ENCODE measurements at regions not wholly inside any gene's neighbourhood (a gene's known extent, or its start where the extent isn't known, plus 50 kb on each side); places are given as distances from the start of the nearest gene placed in this dataset.

DNA sequence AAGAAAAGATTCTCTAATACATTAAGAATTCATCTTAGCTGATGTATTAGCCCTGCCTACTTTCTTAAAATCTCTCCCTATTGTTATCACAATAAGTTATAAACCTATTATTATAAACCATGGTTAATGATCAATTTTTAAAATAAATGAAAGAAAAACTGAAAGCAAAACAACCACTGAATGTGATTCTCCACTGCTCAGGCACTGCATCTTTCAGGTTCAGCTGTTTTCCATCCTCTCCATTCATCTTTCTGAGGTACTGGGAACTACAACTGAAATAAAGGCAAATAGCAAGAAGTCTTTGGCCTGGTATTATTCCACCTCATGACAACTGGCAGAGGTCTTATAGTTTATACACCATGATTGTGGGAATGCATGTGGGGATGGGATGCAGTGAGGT is 798.9 kb upstream of the AADAT start:
- H3K27ac ChIP-seq (ENCODE audit: low read length), result no peak overlapping the region
- TF ChIP-seq, protein P1, sequence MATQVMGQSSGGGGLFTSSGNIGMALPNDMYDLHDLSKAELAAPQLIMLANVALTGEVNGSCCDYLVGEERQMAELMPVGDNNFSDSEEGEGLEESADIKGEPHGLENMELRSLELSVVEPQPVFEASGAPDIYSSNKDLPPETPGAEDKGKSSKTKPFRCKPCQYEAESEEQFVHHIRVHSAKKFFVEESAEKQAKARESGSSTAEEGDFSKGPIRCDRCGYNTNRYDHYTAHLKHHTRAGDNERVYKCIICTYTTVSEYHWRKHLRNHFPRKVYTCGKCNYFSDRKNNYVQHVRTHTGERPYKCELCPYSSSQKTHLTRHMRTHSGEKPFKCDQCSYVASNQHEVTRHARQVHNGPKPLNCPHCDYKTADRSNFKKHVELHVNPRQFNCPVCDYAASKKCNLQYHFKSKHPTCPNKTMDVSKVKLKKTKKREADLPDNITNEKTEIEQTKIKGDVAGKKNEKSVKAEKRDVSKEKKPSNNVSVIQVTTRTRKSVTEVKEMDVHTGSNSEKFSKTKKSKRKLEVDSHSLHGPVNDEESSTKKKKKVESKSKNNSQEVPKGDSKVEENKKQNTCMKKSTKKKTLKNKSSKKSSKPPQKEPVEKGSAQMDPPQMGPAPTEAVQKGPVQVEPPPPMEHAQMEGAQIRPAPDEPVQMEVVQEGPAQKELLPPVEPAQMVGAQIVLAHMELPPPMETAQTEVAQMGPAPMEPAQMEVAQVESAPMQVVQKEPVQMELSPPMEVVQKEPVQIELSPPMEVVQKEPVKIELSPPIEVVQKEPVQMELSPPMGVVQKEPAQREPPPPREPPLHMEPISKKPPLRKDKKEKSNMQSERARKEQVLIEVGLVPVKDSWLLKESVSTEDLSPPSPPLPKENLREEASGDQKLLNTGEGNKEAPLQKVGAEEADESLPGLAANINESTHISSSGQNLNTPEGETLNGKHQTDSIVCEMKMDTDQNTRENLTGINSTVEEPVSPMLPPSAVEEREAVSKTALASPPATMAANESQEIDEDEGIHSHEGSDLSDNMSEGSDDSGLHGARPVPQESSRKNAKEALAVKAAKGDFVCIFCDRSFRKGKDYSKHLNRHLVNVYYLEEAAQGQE (IDR thresholded peaks at IDR 0.05; ENCODE audit: borderline replicate concordance), result no peak
- TF ChIP-seq, protein P2, sequence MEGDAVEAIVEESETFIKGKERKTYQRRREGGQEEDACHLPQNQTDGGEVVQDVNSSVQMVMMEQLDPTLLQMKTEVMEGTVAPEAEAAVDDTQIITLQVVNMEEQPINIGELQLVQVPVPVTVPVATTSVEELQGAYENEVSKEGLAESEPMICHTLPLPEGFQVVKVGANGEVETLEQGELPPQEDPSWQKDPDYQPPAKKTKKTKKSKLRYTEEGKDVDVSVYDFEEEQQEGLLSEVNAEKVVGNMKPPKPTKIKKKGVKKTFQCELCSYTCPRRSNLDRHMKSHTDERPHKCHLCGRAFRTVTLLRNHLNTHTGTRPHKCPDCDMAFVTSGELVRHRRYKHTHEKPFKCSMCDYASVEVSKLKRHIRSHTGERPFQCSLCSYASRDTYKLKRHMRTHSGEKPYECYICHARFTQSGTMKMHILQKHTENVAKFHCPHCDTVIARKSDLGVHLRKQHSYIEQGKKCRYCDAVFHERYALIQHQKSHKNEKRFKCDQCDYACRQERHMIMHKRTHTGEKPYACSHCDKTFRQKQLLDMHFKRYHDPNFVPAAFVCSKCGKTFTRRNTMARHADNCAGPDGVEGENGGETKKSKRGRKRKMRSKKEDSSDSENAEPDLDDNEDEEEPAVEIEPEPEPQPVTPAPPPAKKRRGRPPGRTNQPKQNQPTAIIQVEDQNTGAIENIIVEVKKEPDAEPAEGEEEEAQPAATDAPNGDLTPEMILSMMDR (IDR thresholded peaks at IDR 0.05; ENCODE audit: poor library complexity, severe bottlenecking), result no peak
- TF ChIP-seq RAD21 (conservative IDR thresholded peaks at IDR 0.05) (no peak), TAF1 (IDR thresholded peaks at IDR 0.05; ENCODE audit: low read depth) (no peak), SMC3 (conservative IDR thresholded peaks at IDR 0.05; ENCODE audit: poor library complexity) (no peak), EP300 (conservative IDR thresholded peaks at IDR 0.05; ENCODE audit: poor library complexity, severe bottlenecking) (no peak), MXI1 (conservative IDR thresholded peaks at IDR 0.05; ENCODE audit: poor library complexity, severe bottlenecking) (no peak), EZH2 (IDR thresholded peaks at IDR 0.05; ENCODE audit: borderline replicate concordance, insufficient read depth, low read length, poor library complexity, severe bottlenecking) (no peak), POLR2AphosphoS5 (IDR thresholded peaks at IDR 0.05) (no peak)
- H3K4me3 ChIP-seq (ENCODE audit: low read length), result no peak overlapping the region
- no peak overlapping the region for H3K9ac ChIP-seq (ENCODE audit: low read length)
- H3K36me3 ChIP-seq (ENCODE audit: insufficient read depth, low read length), result no peaks in the 10 kb centered on the region
- H3K9me3 ChIP-seq (ENCODE audit: low read length), result no peaks in the 10 kb centered on the region
- H3F3A ChIP-seq (ENCODE audit: insufficient read depth, low read length, poor library complexity, severe bottlenecking), result no peaks in the 10 kb centered on the region
- no peak overlapping the region for H2AFZ ChIP-seq (ENCODE audit: low read depth, low read length)
- no peaks in the 10 kb centered on the region for H3K9me2 ChIP-seq (ENCODE audit: insufficient read depth, low read length)
- no peaks in the 10 kb centered on the region for H3K27me3 ChIP-seq (ENCODE audit: insufficient read depth, low read depth, low read length)
- no peaks in the 10 kb centered on the region for H3K79me2 ChIP-seq (replicated peaks; ENCODE audit: insufficient read depth, low read length)
- H3K4me2 ChIP-seq (ENCODE audit: low read length), result no peak overlapping the region
- no peaks in the 10 kb centered on the region for H4K20me1 ChIP-seq (ENCODE audit: insufficient read depth)

DNA sequence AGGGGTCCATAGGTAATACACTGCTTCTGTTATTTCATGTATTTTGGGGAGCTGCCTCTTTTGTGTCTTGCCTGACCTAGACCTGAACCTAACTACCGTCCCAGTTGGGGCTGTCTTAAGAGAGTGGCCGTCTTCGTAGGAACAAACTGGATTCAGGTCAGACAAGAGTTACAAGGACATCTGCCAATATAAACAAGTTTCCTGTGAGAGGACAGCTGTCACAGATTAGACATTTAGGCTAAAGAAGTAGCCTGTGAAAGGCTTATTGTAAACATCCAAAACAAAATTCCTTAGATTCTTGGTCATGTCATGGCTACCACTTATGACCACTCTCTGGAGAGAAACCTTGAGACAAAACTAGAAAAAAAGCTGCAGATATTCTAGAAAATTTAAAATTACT is 797.6 kb upstream of the AADAT start:
- Histone ChIP-seq H3K27ac (ENCODE audit: low read length) (no peak overlapping the region), H3K9me2 (ENCODE audit: insufficient read depth, low read length) (no peaks in the 10 kb centered on the region), H3K9ac (ENCODE audit: low read length) (no peak overlapping the region), H3K9me3 (ENCODE audit: low read length) (no peaks in the 10 kb centered on the region), H3K36me3 (ENCODE audit: insufficient read depth, low read length) (no peaks in the 10 kb centered on the region), H3F3A (ENCODE audit: insufficient read depth, low read length, poor library complexity, severe bottlenecking) (no peaks in the 10 kb centered on the region), H4K20me1 (ENCODE audit: insufficient read depth) (no peaks in the 10 kb centered on the region), H3K79me2 (replicated peaks; ENCODE audit: insufficient read depth, low read length) (no peaks in the 10 kb centered on the region), H3K4me2 (ENCODE audit: low read length) (no peak overlapping the region), H3K27me3 (ENCODE audit: insufficient read depth, low read depth, low read length) (no peaks in the 10 kb centered on the region), H3K4me3 (ENCODE audit: low read length) (no peak overlapping the region), H2AFZ (ENCODE audit: low read depth, low read length) (no peak overlapping the region)
- TF ChIP-seq TAF1 (IDR thresholded peaks at IDR 0.05; ENCODE audit: low read depth) (no peak), RAD21 (conservative IDR thresholded peaks at IDR 0.05) (no peak), SMC3 (conservative IDR thresholded peaks at IDR 0.05; ENCODE audit: poor library complexity) (no peak), EZH2 (IDR thresholded peaks at IDR 0.05; ENCODE audit: borderline replicate concordance, insufficient read depth, low read length, poor library complexity, severe bottlenecking) (no peak)
